Stomach (tissue), 8 donors: ENCODE measurements at regions not wholly inside any gene's neighbourhood (a gene's known extent, or its start where the extent isn't known, plus 50 kb on each side); places are given as distances from the start of the nearest gene placed in this dataset.

Source experiments
- DNase-seq, 2 donors: peaks; one replicate each; pipeline versions ENCODE4 v3.0.0 to v3.0.0-alpha.2; 2013 to 2019
- H3K27ac ChIP-seq, 5 donors: fragments of 200-600 bp in 4 of 5; sonication (generic) in 4 of 5; one replicate each; pipeline ENCODE4 v1.5.1; 2013 to 2019; ENCODE audit warnings: mild to moderate bottlenecking in 1 of 5, moderate library complexity in 1 of 5
- H3K27me3 ChIP-seq, 3 donors: fragments of 200-600 bp; sonication (generic); one replicate each; pipeline ENCODE4 v1.5.1; 2017 to 2019; ENCODE audit warnings: mixed run types in 1 of 3
- H3K36me3 ChIP-seq, 4 donors: fragments of 200-600 bp; sonication (generic); 1 replicate in 3 of 4; 2 replicates in 1 of 4; pipeline ENCODE4 v1.5.1; 2016 to 2019
- H3K4me1 ChIP-seq, 4 donors: fragments of 200-600 bp; sonication (generic); one replicate each; pipeline ENCODE4 v1.5.1; 2016 to 2019
- H3K4me3 ChIP-seq, 4 donors: fragments of 200-600 bp; sonication (generic) in 3 of 4; one replicate each; pipeline ENCODE4 v1.5.1; 2016 to 2019; ENCODE audit warnings: mild to moderate bottlenecking in 1 of 4
- H3K9me3 ChIP-seq, 4 donors: fragments of 200-600 bp; sonication (generic); one replicate each; pipeline ENCODE4 v1.5.1; 2016 to 2019
- CTCF ChIP-seq, 7 experiments: fragments of 450-650 bp in 4 of 7; fragments of 200-600 bp in 3 of 7; sonication (generic) in 3 of 7; IDR thresholded peaks; one replicate each; pipeline ENCODE4 v1.5.1; 2016 to 2019; ENCODE audit warnings: antibody characterized with exemption in 7 of 7, control low read depth in 2 of 7, mild to moderate bottlenecking in 1 of 7
- EP300 ChIP-seq: sonication (generic); formaldehyde crosslinking; IDR thresholded peaks from one replicate; pipeline ENCODE4 v1.6.1; 2017; ENCODE audit warnings: antibody characterized with exemption
- POLR2A ChIP-seq, 4 donors: fragments of 450-650 bp; IDR thresholded peaks; one replicate each; pipeline ENCODE4 v1.6.1; 2016; ENCODE audit warnings: antibody characterized with exemption in 4 of 4, control low read depth in 2 of 4, mild to moderate bottlenecking in 1 of 4, moderate library complexity in 1 of 4
- POLR2AphosphoS5 ChIP-seq, 3 donors: sonication (generic); formaldehyde crosslinking; IDR thresholded peaks; one replicate each; pipeline ENCODE4 v1.6.1; 2016; ENCODE audit warnings: antibody characterized with exemption in 3 of 3
- WGBS, 5 donors: extraction: QIAGEN DNeasy Blood & Tissue Kit in 3 of 5; methylation state at CpG; one replicate each; pipeline versions ENCODE4 v1.1.5 to v1.1.7; 2013 to 2018; 5-methylcytosine and 5-hydroxymethylcytosine counted together
- intact Hi-C: fragments of 100-400 bp; cut with DNase I; formaldehyde crosslinking; loops from one replicate; pipeline ENCODE4 v1.15.1; 2023; ENCODE audit warnings: low total_unique reads
- donor health status: healthy with polysubstance abuse.
- donor health status: Bipolar disorder and iron deficiency.
- donor health status: healthy.

- H3K27me3 ChIP-seq = no peaks in the 10 kb centered on the region
- H3K4me3 ChIP-seq = no peak overlapping the region
- 90 to 94% (median 91%) methylated on average over 4 of the region's 4 CpGs for WGBS, 5 donors
- H3K9me3 ChIP-seq = no peaks in the 10 kb centered on the region
- no peak overlapping the region for H3K27ac ChIP-seq
- intact Hi-C loops = no loop called here
- no peaks in the 10 kb centered on the region for H3K4me1 ChIP-seq
- no peaks in the 10 kb centered on the region for H3K36me3 ChIP-seq
- DNase-seq = no peak
- TF ChIP-seq EP300 = no peak
- no peak for TF ChIP-seq CTCF (IDR thresholded peaks at IDR 0.05)
- TF ChIP-seq POLR2A (IDR thresholded peaks at IDR 0.05) = no peak
- no peak for TF ChIP-seq POLR2AphosphoS5 (IDR thresholded peaks at IDR 0.05)
Observed at GRCh38 chr2:122680662-122681061, 925.2 kb downstream of the TSN start.

GRCh38 chr2:122681626-122682025, 926.2 kb downstream of the TSN start:
- H3K27me3 ChIP-seq = no peaks in the 10 kb centered on the region
- no peaks in the 10 kb centered on the region for H3K4me1 ChIP-seq
- no peaks in the 10 kb centered on the region for H3K9me3 ChIP-seq
- whole genome bisulfite sequencing, 5 donors = 66 to 74% (median 69%) methylated on average over 1 of the region's 1 CpG
- H3K4me3 ChIP-seq = no peak overlapping the region
- intact Hi-C loops = no loop called here
- H3K27ac ChIP-seq = no peak overlapping the region
- H3K36me3 ChIP-seq = no peaks in the 10 kb centered on the region
- no peak for TF ChIP-seq EP300
- no peak for TF ChIP-seq CTCF (IDR thresholded peaks at IDR 0.05)
- no peak for TF ChIP-seq POLR2A (IDR thresholded peaks at IDR 0.05)
- no peak for TF ChIP-seq POLR2AphosphoS5 (IDR thresholded peaks at IDR 0.05)
- DNase-seq = no peak

GRCh38 chr2:122682356-122682755, 926.9 kb downstream of the TSN start:
- intact Hi-C loops = no loop called here
- 82 to 88% (median 86%) methylated on average over 3 of the region's 3 CpGs for WGBS, 5 donors

GRCh38 chr2:122683018-122683417, 927.6 kb downstream of the TSN start:
- Histone ChIP-seq H3K4me3 (no peak overlapping the region), H3K27me3 (no peaks in the 10 kb centered on the region), H3K4me1 (no peaks in the 10 kb centered on the region), H3K36me3 (no peaks in the 10 kb centered on the region), H3K27ac (no peak overlapping the region), H3K9me3 (no peaks in the 10 kb centered on the region)
- intact Hi-C loops = no loop called here
- WGBS, 5 donors = 60 to 86% (median 81%) methylated on average over 1 of the region's 1 CpG
- DNase-seq = no peak
- no peak for TF ChIP-seq POLR2A (IDR thresholded peaks at IDR 0.05)
- TF ChIP-seq EP300 = no peak
- no peak for TF ChIP-seq CTCF (IDR thresholded peaks at IDR 0.05)
- no peak for TF ChIP-seq POLR2AphosphoS5 (IDR thresholded peaks at IDR 0.05)

More at GRCh38 chr2:122682356-122682755, 926.9 kb downstream of the TSN start:
- no peak for DNase-seq
- Histone ChIP-seq H3K4me1 (no peaks in the 10 kb centered on the region), H3K4me3 (no peak overlapping the region), H3K9me3 (no peaks in the 10 kb centered on the region), H3K36me3 (no peaks in the 10 kb centered on the region), H3K27ac (no peak overlapping the region), H3K27me3 (no peaks in the 10 kb centered on the region)
- no peak for TF ChIP-seq POLR2A (IDR thresholded peaks at IDR 0.05)
- TF ChIP-seq EP300 = no peak

GRCh38 chr2:122692400-122693083, 937.1 kb downstream of the TSN start:
- no peaks in the 10 kb centered on the region for H3K36me3 ChIP-seq
- WGBS, 5 donors = 60 to 73% (median 66%) methylated on average over 4 of the region's 4 CpGs
- intact Hi-C loops = no loop called here

More at GRCh38 chr2:122692400-122693083, 937.1 kb downstream of the TSN start:
- no peak for DNase-seq
- Histone ChIP-seq H3K27ac (no peak overlapping the region), H3K27me3 (no peaks in the 10 kb centered on the region), H3K9me3 (no peaks in the 10 kb centered on the region), H3K4me3 (no peak overlapping the region), H3K4me1 (no peaks in the 10 kb centered on the region)
- TF ChIP-seq POLR2AphosphoS5 (IDR thresholded peaks at IDR 0.05) (no peak), EP300 (no peak), POLR2A (IDR thresholded peaks at IDR 0.05) (no peak), CTCF (IDR thresholded peaks at IDR 0.05) (no peak)
